NK-92 treated with Interleukin-12 subunit alpha and Interleukin-12 subunit beta, amount 100 ng/mL, for 24 hours (cell line): ENCODE measurements at regions not wholly inside any gene's neighbourhood (a gene's known extent, or its start where the extent isn't known, plus 50 kb on each side); places are given as distances from the start of the nearest gene placed in this dataset.

Experiments
- DNase-seq: peaks from one replicate; lab custom pipeline; 2025; lab: John Stamatoyannopoulos, UW

DNA sequence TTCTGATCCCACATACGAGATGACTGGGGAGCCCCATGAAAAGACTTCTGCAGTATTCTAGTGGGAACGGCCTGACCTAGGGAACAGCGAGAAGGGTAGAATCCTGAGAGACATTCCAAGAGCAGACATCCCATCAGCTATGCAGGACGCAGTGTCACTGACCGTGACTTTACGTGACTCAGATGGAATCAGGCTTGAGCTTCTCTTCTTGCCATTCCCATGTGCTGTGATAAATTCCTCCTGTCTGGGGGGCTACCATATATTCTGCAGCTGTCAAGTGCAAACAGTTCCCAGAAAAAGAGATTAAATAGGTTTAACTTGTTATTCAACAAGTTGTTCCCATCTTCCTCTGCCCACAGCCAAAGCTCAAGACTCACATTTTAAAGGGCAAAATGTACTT, 73.1 kb upstream of the PDE1C start:
- no peak for DNase-seq

DNA sequence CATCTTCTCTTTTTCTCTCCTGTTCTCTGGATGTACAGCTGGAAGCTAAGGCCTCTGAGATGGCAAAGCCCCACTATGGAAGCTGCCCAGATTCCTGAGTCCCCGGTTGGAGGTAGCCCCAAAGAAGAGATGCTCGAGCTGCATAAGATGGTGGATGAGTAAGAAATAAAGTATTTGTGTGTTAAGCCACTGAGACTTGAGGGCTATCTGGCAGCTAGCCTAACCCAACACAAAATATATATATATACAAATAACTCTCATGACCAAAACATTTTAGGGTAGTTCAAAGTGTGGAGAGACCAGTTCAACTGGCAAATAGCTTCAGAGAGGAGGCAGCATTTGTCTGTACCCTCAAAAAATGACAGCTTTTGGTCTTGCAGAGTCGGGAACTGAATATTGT, 72.4 kb upstream of the PDE1C start:
- DNase-seq, result no peak

DNA sequence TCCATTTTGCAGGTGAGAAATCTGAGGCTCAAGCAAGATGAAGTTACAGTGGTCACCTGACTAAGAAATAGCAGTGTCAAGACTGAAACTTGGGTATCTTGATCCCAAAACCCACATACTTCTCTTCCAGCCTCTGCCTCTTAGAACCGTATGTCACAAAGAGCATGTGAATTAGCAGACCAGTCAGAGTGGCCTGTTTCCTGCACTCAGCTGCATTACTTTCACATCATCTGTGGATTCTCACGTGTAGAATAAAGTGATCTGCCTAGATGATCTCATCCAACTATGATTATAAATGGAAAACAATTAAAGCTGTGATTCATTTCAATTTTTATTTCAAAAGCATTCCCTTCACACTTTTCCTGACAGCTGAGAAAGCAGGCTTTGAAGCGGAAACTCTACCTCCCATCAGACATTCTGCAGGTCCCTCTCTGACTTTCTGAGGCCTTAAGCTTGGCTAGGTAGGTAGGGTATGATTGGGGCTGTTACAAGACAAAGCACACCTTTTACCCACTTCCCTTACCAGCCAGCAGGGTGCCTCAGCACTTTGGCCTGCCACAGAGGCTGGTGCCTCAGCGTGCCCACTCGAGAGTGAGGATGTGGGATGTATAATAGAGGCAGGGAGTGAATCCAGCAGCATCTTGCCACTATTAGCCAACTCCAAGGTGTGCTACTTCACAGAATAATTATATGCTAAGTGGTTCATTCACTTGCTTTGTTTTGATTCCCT, 70.2 kb upstream of the PDE1C start:
- DNase-seq, result no peak

DNA sequence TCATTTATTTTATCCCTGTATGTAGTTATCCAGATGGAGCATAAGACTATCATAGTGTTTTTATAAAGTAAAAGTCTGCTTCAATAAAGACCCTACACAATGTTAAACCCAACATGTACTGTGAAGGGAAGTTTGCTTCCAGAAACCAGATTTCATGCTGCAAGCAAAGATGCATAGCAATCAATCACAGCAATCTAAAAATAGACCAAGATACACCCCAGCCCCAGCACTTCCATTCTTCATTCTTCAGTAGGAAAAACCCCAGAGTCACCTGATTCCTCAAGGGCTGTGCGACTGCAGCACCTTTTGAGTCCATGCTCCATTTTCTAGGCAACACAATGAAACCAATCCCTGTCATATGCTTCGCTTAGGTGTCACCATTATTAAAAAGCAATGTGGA, 66.9 kb upstream of the PDE1C start:
- DNase-seq, result no peak

DNA sequence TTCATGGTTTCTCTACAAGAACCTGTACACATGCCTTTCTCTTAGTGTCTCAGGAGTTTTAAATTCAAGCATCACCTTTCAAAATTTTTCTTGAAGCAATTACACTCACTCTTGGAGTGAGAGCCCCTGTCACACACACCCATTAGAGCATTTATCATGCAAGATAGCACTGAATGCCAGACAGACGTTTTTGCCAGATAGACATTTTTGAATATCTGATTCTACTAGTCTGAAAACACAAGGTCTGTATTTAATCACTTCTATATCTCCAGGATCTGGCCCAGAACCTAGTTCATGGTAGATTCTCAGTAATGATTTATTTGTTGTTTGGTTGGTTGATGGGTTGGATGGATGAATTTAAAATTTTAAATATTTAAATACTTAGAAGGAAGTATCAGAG, 60.9 kb upstream of the PDE1C start:
- no peak for DNase-seq

DNA sequence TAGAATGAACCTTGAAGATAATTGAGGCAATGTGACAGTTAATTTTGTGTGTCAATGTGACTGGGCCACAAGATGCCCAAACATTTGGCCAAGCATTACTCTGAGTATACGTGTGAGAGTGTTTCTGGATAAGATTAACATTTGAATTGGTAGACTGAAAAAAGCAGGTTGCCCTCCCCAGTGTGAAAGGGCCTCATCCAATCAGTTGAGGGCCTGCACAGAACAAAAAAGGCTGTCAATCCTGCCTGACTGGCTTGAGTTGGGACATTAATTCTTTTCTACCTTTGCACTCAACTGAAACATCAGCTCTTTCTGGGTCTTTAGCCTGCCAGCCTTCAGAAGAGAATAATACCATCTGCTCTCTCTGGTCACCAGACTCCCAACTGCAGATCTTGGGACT, 56.6 kb upstream of the PDE1C start:
- DNase-seq, result no peak
